Lung (tissue), 11 donors: ENCODE measurements at regions not wholly inside any gene's neighbourhood (a gene's known extent, or its start where the extent isn't known, plus 50 kb on each side); places are given as distances from the start of the nearest gene placed in this dataset.
A peak's percentile ranks its signal among the peaks of the same experiment; 100 is the strongest.

ENCODE experiments used
- ATAC-seq: fragments of 200-7000 bp; cut with Tn5 transposase; one replicate; pipeline ENCODE4 v1.9.1; 2020; ENCODE audit warnings: moderate number of reproducible peaks; ENCODE audit not compliant: insufficient read depth, low FRiP score
- DNase-seq, 3 donors: peaks; one replicate each; pipeline ENCODE4 v3.0.0-alpha.2; 2013 to 2017
- H3K27ac ChIP-seq, 2 donors: one replicate each; pipeline ENCODE4 v1.5.1; 2013; ENCODE audit warnings: mild to moderate bottlenecking in 2 of 2, moderate library complexity in 2 of 2, control low read depth in 1 of 2, inconsistent platforms in 1 of 2, low read depth in 1 of 2, low read length in 1 of 2
- H3K27me3 ChIP-seq, 3 donors: one replicate each; pipeline ENCODE4 v1.5.1; 2013; ENCODE audit warnings: low read length in 2 of 3; ENCODE audit not compliant: control insufficient read depth in 3 of 3, insufficient read depth in 3 of 3
- H3K36me3 ChIP-seq, 4 donors: one replicate each; pipeline ENCODE4 v1.5.1; 2013; ENCODE audit warnings: low read length in 4 of 4, mild to moderate bottlenecking in 1 of 4, moderate library complexity in 1 of 4; ENCODE audit not compliant: control insufficient read depth in 4 of 4, insufficient read depth in 4 of 4
- H3K4me1 ChIP-seq, 5 donors: one replicate each; pipeline ENCODE4 v1.5.1; 2013; ENCODE audit warnings: low read length in 5 of 5, mild to moderate bottlenecking in 2 of 5, moderate library complexity in 1 of 5; ENCODE audit not compliant: control insufficient read depth in 5 of 5, insufficient read depth in 5 of 5
- H3K4me3 ChIP-seq: one replicate; pipeline ENCODE4 v1.5.1; 2013; ENCODE audit warnings: mild to moderate bottlenecking, control low read depth, moderate library complexity
- H3K9ac ChIP-seq, 2 donors: one replicate each; pipeline ENCODE4 v1.5.1; 2013; ENCODE audit warnings: low read length in 2 of 2, control low read depth in 1 of 2; ENCODE audit not compliant: insufficient read depth in 1 of 2
- H3K9me3 ChIP-seq, 4 donors: one replicate each; pipeline ENCODE4 v1.5.1; 2013; ENCODE audit warnings: low read length in 3 of 4, mild to moderate bottlenecking in 1 of 4, moderate library complexity in 1 of 4; ENCODE audit not compliant: control insufficient read depth in 4 of 4, insufficient read depth in 3 of 4
- CTCF ChIP-seq: IDR thresholded peaks from 2 replicates; pipeline ENCODE4 v1.5.1; 2012; ENCODE audit warnings: mild to moderate bottlenecking; ENCODE audit errors: control extremely low read depth, extremely low read depth
- WGBS, 2 donors: extraction: QIAGEN DNeasy Blood & Tissue Kit; methylation state at CpG; one replicate each; pipeline ENCODE4 v1.1.7; 2013; 5-methylcytosine and 5-hydroxymethylcytosine counted together
- donor health status: control.
- donor health status: control.
- donor health status: Bipolar disorder and iron deficiency.
- donor health status: healthy.
- donor health status: DM: yes; HTN: yes; CAD: no.

DNA sequence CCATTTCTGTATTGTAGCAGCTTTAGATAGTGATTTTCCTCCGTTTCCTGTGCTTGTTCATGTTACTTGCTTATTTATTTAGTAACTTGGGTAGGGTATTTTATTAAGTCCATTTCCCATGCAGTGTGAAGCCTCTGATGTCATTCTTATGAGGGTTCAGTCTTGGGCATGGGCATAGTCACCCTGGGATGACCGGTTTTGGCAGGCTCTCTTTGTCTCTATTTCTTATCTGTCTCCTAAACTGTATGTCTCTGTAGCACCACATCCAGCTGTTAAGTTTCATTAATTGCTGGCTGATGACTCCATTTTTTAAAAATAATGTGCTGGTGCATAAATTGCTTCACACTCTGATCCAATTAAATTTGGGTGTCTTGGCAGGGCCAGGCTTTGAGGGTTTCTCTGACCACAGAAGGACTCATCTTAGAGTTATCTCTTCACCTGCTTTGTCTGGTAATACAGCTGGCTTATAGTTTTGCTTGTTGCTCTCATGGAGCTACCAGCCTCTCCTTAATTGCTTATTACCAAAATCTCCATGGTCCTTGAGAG, 173.3 kb upstream of the VLDLR start:
- H3K9me3 ChIP-seq = peaks cover 0 to 2% (median 0%) of the 10 kb centered on the region in 4 donors
- 48 to 50% methylated on average over 2 of the region's 2 CpGs for WGBS, 2 donors
- no peak for ATAC-seq
- no peak for DNase-seq
- H3K27ac ChIP-seq = no peak overlapping the region
- no peak overlapping the region for H3K9ac ChIP-seq
- peaks cover 0 to 6% (median 0%) of the 10 kb centered on the region in 4 donors for H3K36me3 ChIP-seq
- TF ChIP-seq CTCF = no peak
- no peak overlapping the region for H3K4me3 ChIP-seq
- no peaks in the 10 kb centered on the region for H3K27me3 ChIP-seq
- H3K4me1 ChIP-seq = no peaks in the 10 kb centered on the region

- 89 to 93% methylated on average over 1 of the region's 1 CpG for WGBS, 2 donors
- no peak for DNase-seq
- TF ChIP-seq CTCF = no peak
Measured at GRCh38 chr9:2453106-2453505, 168.5 kb upstream of the VLDLR start.

GRCh38 chr9:2453701-2454100, 167.9 kb upstream of the VLDLR start:
- no peak overlapping the region for H3K9ac ChIP-seq
- 68 to 72% methylated on average over 6 of the region's 6 CpGs for WGBS, 2 donors
- TF ChIP-seq CTCF = no peak
- no peaks in the 10 kb centered on the region for H3K9me3 ChIP-seq
- no peaks in the 10 kb centered on the region for H3K4me1 ChIP-seq
- H3K27ac ChIP-seq = no peak overlapping the region
- H3K4me3 ChIP-seq = no peak overlapping the region
- no peaks in the 10 kb centered on the region for H3K27me3 ChIP-seq
- H3K36me3 ChIP-seq = no peaks in the 10 kb centered on the region
- DNase-seq = peak in 1 of 3 donors; percentile 33
- no peak for ATAC-seq

More at GRCh38 chr9:2453106-2453505, 168.5 kb upstream of the VLDLR start:
- H3K36me3 ChIP-seq = peaks cover 0 to 4% (median 0%) of the 10 kb centered on the region in 4 donors
- no peak overlapping the region for H3K9ac ChIP-seq
- no peak for ATAC-seq
- no peaks in the 10 kb centered on the region for H3K4me1 ChIP-seq
- H3K4me3 ChIP-seq = no peak overlapping the region
- no peak overlapping the region for H3K27ac ChIP-seq
- no peaks in the 10 kb centered on the region for H3K9me3 ChIP-seq
- no peaks in the 10 kb centered on the region for H3K27me3 ChIP-seq

GRCh38 chr9:2459756-2460155, 161.8 kb upstream of the VLDLR start:
- peaks cover 0 to 8% (median 0%) of the 10 kb centered on the region in 5 donors for H3K4me1 ChIP-seq
- H3K4me3 ChIP-seq = no peak overlapping the region
- no peak for TF ChIP-seq CTCF
- no peak overlapping the region for H3K9ac ChIP-seq
- peaks cover 0 to 3% (median 0%) of the 10 kb centered on the region in 4 donors for H3K9me3 ChIP-seq
- ATAC-seq (no peak), DNase-seq (peak; percentile 43 to 71 (median 60))
- 66 to 80% methylated on average over 3 of the region's 3 CpGs for WGBS, 2 donors
- no peaks in the 10 kb centered on the region for H3K27me3 ChIP-seq
- H3K27ac ChIP-seq = no peak overlapping the region
- H3K36me3 ChIP-seq = no peaks in the 10 kb centered on the region
